Esophagus mucosa (tissue), 1 donor: ENCODE measurements at regions not wholly inside any gene's neighbourhood (a gene's known extent, or its start where the extent isn't known, plus 50 kb on each side); places are given as distances from the start of the nearest gene placed in this dataset.

Experiments used
- ATAC-seq: fragments of 200-7000 bp; cut with Tn5 transposase; one replicate; pipeline ENCODE4 v1.9.1; 2020
- donor health status: DM: yes; HTN: yes; CAD: no.

DNA sequence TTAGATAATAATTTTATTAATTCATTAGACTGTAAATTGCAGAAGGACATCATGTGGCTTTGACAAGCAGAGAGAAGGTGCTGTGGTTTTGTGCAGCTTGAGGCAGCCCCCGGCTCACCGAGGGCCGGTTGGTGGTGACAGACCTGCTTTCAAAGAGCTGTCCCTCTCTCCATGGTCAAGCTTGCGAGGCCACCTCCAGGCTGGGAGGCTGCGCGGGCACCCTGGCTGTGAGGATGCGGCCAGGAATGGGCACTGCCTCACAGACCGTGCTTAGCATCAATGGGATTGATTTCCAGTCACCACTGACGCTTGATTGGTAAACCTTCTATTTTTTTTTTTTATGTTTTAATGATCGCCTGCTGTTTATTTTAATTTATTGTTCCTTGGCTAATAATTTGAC is 690.9 kb downstream of the GALR1 start:
- no peak for ATAC-seq

DNA sequence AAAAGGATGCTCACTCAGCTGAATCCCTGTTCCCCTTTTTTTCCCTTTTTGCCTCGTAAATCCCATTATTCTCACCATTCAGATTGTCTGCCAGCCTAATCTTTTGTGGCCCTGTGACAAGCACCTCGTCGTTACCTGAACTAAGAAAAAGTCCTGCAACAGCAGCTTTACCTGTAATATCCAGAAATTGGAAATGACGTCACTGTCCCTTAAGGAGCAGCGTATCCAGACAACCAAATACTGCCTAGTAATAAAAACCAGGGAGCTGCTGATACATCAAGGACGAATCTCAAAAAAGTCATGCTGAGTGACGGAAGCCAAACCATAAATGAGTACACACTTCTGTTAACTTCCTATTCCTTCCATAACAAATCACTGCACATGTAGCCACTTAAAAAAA is 694.9 kb downstream of the GALR1 start:
- ATAC-seq: no peak

DNA sequence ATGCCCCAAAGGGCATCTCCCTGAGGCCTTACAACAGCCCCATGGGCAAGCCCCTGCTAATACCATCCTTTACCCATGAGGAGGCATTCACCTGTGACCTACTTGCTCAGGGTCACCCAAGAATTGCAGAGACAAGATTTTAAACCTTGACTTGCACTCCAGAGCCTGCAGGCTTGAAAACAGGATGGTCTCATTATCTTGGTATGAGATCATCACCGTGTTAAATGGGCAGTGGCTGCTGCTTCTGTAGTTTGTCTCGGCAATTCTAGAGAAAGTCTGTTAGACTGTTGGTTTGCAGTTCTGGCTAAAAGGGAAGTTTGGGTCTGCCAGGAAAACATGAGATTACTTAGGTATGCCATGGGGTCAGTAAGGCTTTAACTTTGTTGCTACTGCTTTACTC is 698.9 kb downstream of the GALR1 start:
- ATAC-seq: no peak

DNA sequence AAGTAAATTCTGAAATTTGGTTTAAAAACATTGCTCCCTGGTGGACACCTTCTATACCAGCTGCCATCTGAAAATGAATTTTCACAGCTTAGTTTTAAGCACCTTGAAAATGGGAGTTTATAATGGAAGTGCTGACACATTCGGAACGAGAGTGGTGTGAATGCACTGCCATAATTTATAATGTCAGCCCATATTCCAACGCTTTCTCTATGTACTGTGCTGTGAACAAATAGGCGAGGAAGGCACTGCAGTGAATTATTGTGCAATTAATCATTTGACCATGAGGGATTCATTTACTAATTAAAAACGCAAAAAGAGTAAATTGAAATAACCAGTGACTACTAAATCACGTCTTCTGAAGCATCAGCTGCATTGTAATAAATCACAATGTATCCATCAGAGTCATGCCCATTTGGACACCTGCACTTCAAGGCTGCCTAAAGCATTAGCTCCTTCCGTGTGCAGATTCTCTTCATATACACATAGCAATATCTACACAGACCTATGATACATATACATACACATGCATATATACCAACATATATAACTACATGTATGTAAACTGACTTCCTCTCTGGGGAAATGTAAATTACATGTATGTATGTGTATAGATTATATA is 699.8 kb downstream of the GALR1 start:
- ATAC-seq: no peak

DNA sequence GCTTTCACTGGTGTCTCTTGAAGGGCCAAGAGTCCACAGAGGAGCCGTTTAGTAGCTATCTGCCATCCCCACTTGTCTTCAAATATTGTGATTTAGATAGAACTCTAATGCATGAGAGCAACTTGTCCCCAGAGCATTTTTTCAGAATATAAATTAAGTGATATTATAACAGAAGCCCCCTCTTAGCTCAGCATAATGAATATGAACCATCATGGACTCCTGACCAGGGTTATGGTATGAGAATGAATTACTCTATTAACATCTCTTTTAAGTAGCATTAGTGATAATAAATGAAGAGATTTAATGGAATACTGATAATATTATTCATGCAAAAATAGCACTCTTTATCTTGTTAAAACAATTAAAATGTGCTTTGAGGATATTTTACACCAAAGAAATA is 709.6 kb downstream of the GALR1 start:
- ATAC-seq: no peak

DNA sequence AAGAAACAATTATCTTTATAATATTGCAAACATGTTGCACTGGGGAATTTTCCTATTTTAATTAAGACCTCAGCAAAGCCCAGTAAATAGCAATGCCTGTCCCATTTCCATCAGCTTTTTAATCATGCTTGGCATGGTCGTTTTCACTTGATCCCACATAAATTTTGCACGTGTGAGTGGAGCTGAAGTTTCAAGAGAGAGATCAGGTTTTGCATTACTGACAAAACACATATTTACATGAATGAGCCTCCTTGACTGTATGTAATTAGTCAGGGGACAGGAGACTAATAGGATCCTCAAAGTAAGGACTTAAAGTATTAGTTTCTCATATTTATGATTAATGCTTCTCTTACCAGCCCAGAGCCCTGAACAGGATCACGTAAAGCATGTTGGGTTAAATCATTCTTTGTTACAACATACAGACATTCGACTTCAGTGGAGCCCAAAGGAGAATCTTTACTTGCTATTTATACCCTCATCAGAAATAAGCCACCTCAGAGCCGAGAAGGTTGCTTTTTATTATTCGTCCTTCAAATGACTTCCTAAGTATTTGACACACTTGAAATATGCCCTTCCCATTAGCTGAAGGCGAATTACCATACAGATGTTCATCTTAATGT is 711.3 kb downstream of the GALR1 start:
- no peak for ATAC-seq

DNA sequence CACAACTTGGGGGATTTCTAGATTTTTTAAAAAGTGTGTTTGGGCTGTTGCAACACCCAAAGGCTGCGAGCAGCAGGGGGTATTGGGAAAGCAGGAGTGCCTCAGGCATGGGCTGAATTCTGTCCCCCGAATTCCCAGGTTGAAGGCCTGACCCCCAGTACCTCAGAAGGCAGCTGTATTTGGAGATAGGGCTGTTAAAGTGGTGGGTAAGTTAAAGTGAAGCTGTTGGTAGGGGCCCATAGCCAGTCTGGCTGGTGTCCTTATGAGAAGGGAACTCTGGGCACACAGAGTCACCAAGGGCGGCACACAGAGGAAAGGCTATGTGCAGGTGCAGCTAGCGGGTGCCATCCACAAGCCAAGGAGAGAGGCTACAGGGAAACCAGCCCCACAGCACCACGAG is 717.4 kb downstream of the GALR1 start:
- ATAC-seq: no peak

DNA sequence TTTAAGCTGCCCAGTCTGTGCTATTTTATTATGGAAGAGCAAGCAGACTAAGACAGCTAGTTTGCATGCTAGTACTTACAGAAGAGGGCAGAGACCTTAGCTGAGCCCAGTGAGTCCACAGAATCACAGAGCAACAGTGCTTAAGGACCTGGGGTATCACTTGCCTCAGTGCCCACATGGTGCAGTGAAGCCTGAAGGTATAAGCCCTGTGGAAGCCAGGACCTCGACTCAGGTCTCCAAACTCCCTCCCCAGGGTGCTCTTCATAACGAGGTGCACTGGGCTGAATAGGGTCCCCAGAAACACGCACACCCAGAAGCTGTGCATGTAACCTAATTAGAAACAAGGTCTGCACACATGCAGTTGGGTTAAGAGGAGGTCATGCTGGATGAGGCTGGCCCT is 718.1 kb downstream of the GALR1 start:
- ATAC-seq: no peak

DNA sequence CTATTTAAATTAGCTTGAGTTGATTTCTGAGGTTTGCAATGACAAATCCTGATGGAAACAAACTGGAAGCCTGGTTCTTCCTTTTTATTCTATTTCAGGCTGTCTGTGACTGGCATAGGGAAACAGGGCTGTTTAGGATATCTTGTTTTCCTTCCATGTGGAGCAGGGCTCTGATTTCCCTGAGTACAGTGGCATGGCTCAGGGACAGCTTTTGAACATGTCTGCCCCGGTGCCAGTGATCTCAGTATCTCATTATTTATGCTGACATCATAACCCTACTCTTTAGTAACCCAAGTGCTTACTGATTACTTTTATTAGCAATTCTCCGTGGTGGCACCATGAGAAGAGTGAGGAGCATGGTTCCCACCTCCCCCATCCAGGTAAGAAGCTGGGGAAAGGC is 720.3 kb downstream of the GALR1 start:
- ATAC-seq: no peak

DNA sequence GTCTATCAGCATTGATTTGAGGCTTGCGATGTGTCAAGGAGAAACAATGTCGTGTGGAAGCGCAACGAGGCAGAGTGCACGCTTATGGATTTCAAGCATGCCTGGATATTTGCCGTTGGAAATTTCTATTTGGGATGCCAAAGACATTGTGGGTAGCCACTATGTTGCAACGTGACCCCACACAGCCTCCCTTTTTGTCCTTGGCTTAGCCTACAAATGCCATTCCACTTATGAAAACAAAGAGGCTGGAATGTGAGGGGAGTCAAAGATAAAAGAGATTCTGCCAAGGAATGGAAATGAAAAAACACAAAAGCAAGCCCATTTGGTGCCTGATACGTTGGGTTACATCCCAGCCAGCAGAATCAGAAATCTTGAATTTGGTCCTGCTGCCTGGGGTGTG is 721.2 kb downstream of the GALR1 start:
- ATAC-seq: no peak

DNA sequence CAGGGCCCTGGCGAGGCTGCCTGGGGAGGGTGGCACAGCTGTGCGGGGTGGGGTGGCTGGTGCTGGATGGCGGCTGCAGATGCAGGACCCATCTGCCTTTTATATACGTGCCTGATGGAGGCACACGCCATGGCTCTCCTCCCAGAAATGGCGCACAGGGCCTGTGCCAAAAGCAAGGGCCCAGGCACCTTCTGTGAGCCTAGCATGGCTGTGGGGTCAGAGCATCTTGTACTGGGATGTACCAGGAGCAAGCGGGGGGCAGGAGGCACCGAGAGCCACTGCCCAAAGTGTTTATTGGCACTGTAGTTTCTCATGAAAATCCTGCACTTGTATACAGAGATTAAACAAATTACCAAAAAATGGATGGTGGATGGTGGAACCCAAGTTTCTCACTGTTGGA is 724.1 kb downstream of the GALR1 start:
- no peak for ATAC-seq

DNA sequence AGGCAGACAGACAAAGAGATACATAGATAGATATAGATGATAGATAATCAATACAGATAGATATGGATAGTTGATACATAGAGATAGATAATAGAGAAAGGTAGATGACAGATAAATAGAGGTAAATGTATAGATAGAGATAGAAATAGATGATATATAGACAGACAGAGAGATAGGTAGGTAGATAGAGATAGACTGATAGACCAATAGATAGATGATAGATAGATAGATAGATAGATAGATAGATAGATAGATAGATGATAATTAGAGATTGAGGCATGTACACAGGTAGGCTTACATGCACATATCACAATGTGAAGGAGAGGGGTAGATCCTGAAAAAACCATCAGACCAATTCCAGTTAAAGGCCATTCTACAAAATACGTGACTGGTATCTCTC is 724.7 kb downstream of the GALR1 start:
- no peak for ATAC-seq

DNA sequence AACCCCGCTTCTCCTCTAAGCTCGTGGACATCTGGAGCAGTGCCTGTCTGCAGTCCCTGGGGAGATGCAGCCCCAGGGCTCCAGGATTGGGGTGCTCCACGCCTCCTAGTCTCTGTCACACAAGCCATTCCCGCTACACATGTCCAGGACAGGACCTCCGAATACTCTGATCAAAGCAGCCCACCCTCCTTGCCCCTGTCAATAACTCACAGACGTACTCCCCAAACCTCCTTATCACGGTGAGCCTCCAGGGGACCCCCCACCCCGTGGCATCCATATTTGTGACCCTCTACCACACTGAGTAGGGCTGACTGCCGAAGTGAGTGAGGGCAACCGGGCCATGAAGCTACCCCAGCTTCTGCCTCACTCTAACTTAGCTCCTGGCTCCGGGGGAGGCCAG is 727.7 kb downstream of the GALR1 start:
- ATAC-seq: no peak

DNA sequence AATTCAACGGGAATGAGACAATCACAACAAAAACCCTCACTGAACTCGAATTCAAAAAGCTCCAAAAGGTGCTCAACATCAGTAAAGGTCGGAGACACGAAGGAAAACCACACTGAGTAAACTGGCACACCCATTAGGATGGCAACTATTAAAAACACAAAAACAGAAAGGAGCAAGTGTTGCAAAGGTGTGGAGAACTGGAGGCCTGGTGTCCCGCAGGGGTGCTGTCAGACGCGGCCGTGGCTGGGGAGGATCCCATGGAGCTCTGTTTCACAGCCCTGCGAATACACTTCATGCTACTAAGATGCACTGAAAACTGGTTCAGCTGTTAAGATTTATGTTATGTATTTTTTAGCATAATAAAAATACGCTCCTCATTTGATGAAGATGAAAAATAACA is 730.6 kb downstream of the GALR1 start:
- no peak for ATAC-seq

DNA sequence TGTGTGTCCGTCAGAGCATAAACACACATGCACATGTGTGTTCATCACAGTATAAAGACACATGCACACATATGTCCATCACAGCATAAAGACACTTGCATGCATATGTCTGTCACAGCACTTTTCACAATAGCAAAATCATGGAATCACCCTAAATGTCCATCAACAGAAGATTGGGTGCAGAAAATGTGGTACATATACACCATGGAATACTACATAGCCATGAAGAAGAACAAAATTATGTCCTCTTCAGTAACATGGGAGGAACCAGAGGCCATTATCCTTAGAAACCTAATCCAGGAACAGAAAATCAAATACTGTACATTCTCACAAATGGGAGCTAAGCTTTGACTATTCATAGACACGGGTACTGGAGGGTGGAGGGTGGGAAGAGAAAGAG is 732.2 kb downstream of the GALR1 start:
- no peak for ATAC-seq

DNA sequence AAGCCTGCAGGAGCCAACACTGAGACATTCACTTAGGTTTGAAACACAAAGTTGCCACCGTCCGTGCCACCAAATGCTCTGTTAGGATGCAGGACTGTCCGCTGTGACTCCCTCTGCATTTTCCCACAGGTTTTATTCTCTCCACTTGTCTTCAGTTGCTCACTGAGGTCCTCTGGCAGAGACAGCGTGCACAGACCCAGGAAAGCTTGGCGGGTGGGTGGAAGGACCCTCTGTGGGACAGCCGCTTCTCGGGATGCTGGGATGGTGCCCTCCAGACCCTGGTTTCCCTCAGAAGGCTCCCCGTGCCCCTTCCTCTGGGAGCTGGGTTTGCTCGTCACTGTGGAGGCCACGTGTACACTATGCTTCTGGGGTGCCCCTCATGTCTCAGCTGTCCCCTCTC is 733.6 kb downstream of the GALR1 start:
- ATAC-seq: no peak

DNA sequence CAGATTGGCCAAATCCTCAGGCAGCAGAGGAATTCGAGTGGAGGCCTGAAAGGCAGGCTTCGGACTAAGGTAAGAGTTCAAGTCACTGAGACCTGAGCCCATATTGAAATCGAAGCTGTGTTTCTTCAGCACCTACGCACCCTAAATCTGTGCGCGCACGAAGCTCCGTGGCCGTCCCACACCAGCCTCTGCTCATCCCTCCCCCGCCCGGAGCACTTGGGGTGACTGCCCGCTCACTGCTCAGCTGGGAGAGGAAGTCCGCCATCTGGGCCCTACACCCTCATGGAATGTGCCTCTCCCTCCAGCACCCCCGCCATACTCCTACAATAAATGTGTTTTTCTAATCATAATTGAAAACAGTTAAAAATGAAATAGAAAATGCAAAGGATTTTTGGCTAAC is 734.5 kb downstream of the GALR1 start:
- no peak for ATAC-seq

DNA sequence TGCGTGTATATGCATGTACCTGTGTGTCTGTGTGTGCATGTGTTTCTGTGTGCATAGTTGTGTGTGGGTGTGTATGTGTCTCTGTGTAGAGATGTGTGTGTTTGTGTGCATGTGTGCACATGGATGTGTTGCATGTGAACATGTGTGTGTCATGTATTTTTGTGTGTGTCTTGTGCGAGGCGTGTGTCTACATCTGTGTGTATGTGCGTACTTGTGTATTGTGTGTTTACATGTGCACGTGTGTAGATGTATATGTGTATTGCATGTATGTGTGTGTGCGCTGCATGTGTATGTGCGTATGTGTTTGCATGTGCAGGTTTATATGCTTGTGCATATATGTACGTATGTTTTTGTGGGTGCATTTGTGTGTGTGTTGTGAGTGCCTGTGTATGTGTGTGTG is 735.2 kb downstream of the GALR1 start:
- ATAC-seq: no peak

DNA sequence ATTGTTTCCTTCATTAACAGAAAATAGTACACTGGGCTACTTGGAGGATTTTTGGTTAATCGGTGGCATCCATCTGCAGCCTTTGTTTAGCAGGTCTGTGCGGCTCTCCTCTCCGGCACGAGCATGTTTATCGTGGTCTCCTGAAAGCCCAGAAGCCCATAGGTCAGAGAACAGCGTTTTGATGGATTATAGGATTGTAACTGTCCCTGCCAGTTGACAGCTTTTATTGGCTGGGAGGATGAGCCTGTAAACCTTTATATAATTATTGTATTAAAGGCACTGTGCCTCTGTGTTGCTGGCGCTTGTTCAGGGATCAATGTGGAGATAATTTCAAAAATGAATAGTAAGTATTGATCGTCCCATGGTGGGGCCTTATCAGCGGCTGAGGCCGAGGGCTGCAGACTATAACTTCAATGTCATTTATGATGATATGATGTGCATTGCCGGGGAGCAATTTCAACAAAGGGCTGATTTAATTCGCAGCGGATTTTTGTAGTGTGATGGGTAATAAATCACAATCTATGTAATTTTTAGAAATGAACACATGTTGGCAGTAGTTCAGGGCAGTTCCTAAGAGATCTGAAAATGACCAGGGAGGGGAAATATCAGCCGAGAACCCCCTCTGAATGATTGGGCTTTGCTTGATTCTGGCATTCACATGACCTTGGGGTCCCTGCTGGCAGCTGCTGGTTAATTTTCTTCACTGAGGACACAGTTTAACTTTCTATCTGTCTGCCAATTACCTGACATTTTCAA is 736.1 kb downstream of the GALR1 start:
- no peak for ATAC-seq

DNA sequence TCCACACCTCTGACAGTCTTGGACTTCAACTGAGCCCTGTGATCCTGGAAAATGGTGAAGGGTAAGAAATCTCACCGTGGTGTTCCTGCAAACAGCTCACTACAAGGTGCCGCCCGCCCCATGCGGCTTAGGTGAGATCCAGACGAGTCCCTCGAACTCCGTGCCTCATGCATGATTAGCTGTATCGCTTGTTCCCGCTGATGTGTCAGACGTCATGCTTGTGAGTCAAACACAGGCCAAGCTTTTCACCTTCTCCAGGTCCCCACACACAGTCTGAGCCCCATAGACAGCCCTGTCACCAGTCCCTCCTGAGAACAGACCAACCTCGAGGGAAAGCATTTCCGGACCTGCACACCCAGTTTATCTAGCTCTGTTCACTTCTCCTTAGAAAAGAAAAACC is 740.5 kb downstream of the GALR1 start:
- no peak for ATAC-seq

DNA sequence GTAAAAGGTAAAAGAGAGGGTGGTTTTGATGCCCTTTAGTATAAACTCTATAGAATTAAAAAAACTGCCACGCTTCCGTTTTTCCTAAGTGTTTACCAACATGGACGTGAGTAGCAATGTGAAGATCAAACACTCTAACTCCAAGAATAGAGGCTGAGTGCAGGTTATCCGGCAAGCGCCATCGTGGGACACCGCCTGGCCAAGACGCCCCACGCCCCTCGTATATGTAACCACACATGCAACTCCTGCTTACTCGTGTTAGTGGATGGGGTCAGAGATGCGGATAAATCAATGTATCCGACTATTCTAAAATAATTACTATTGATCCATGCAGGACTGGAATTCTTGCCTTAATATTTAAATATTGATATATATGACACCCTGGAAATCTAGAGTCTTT is 741.3 kb downstream of the GALR1 start:
- ATAC-seq: no peak

DNA sequence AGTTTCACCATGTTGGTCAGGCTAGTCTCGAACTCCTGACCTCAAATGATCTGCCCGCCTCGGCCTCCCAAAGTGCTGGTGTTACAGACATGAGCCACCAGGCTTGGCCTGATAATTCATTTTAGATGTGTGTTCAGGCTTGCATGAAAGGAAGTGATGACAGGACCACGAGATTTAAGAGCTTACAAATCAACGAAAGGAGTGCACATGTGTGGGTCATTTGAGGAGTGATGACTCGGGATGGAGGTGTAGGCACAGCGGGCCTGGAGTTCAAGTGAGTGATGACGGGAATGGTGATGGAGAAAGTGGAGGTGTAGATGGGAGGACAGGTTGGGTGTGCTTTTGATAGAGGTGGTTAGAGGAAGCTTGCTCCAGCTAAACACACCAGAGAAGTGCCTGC is 742.4 kb downstream of the GALR1 start:
- no peak for ATAC-seq

DNA sequence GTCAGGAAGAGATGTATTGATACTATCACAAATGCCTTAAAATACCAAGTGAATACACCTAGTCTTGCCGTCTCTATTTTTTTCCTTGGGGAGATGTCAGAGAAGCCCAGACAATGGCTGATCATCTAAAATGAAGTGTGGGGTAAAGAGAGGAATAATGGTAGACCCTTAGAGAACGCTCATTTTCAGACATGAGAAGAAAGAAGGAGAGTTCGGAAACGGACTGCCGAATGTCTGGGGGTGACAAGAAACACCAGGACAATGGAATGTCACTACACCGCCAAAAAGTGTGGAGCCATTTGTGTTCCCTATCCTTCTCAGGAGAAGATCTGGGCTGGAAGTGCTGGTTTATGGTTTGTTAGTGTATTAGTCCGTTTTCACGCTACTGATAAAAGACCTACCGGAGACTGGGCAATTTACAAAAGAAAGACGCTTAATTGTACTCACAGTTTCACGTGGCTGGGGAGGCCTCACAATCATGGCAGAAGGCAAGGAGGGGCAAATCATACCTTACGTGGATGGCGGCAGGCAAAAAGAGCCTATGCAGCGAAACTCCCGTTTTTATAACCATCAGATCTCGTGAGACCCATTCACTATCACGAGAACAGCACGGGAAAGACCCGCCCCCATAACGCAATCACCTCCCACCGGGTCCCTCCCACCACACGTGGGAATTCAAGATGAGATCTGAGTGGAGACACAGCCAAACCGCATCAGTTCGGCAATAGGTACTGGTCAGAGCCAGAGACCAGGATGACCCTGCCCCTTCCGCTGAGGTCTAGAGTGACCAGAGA is 743.7 kb downstream of the GALR1 start:
- ATAC-seq: no peak

DNA sequence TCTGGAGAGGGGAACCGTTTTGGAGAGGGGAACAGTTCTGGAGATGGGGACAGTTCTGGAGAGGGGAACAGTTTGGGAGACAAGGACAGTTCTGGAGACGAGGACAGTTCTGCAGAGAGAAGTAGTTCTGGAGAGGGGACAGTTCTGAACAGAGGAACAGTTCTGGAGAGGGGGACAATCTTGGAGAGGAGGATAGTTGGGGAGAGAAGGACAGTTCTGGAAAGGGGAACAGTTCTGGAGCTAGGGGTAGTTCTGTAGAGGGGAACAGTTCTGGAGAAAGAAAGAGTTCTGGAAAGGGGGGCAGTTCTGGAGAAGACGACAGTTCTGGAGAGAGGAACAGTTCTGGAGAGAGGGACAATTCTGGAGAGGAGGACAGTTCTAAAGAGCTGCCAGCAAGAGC is 745.9 kb downstream of the GALR1 start:
- no peak for ATAC-seq
